Glutamatergic neuron (in vitro differentiated cells): ENCODE measurements at regions not wholly inside any gene's neighbourhood (a gene's known extent, or its start where the extent isn't known, plus 50 kb on each side); places are given as distances from the start of the nearest gene placed in this dataset.

Source experiments
- DNase-seq: peaks from one replicate; pipeline ENCODE4 v3.0.0; 2022
- H3K27ac Mint-ChIP-seq: one replicate; pipeline ENCODE4 v1.8.0; 2020; ENCODE audit warnings: mild to moderate bottlenecking, mixed read lengths, inconsistent platforms; ENCODE audit not compliant: unreplicated experiment
- H3K27me3 Mint-ChIP-seq: one replicate; pipeline ENCODE4 v1.8.0; 2020; ENCODE audit warnings: mild to moderate bottlenecking, moderate library complexity, mixed read lengths, inconsistent platforms; ENCODE audit not compliant: unreplicated experiment
- H3K36me3 Mint-ChIP-seq: one replicate; pipeline ENCODE4 v1.8.0; 2020; ENCODE audit warnings: mild to moderate bottlenecking, mixed read lengths, inconsistent platforms; ENCODE audit not compliant: unreplicated experiment
- H3K4me1 Mint-ChIP-seq: one replicate; pipeline ENCODE4 v1.8.0; 2020; ENCODE audit warnings: mild to moderate bottlenecking, low read depth, mixed read lengths, inconsistent platforms; ENCODE audit not compliant: unreplicated experiment
- H3K4me3 Mint-ChIP-seq: one replicate; pipeline ENCODE4 v1.8.0; 2020; ENCODE audit warnings: mild to moderate bottlenecking, mixed read lengths, inconsistent platforms; ENCODE audit not compliant: unreplicated experiment
- H3K9me3 Mint-ChIP-seq: one replicate; pipeline ENCODE4 v1.8.0; 2020; ENCODE audit warnings: mild to moderate bottlenecking, moderate library complexity, mixed read lengths, inconsistent platforms; ENCODE audit not compliant: unreplicated experiment
- TF ChIP-seq, protein P1 (sequence below): fragments of 200-600 bp; sonication (generic); IDR thresholded peaks from one replicate; pipeline ENCODE4 v1.5.0; 2021; ENCODE audit not compliant: partially characterized antibody, unreplicated experiment

DNA sequence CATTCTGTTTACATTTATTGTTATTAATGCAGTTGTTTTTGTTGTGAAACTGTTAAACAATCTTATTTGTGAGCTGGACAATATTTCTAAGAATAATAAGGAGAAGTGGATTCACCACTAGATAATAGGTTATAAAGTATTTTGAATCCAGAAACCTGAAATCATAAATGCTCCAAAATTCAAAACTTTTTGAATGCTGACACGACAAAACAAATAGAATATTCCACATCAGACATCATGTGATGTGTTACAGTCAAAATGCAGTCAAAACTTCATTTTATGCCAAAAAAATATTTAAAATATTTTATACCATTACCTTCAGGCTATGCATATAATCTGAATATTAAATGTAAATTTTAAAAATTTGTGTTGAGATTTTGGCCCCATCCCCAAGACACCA lies 1321.4 kb downstream of the SLITRK1 start:
- no peak for DNase-seq
- Mint-ChIP-seq H3K36me3 (no peaks in the 10 kb centered on the region), H3K4me3 (no peak overlapping the region), H3K27ac (no peak overlapping the region), H3K27me3 (peaks cover under 1% of the 10 kb centered on the region), H3K4me1 (no peaks in the 10 kb centered on the region), H3K9me3 (no peaks in the 10 kb centered on the region)
- TF ChIP-seq, protein P1, sequence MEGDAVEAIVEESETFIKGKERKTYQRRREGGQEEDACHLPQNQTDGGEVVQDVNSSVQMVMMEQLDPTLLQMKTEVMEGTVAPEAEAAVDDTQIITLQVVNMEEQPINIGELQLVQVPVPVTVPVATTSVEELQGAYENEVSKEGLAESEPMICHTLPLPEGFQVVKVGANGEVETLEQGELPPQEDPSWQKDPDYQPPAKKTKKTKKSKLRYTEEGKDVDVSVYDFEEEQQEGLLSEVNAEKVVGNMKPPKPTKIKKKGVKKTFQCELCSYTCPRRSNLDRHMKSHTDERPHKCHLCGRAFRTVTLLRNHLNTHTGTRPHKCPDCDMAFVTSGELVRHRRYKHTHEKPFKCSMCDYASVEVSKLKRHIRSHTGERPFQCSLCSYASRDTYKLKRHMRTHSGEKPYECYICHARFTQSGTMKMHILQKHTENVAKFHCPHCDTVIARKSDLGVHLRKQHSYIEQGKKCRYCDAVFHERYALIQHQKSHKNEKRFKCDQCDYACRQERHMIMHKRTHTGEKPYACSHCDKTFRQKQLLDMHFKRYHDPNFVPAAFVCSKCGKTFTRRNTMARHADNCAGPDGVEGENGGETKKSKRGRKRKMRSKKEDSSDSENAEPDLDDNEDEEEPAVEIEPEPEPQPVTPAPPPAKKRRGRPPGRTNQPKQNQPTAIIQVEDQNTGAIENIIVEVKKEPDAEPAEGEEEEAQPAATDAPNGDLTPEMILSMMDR: no peak

DNA sequence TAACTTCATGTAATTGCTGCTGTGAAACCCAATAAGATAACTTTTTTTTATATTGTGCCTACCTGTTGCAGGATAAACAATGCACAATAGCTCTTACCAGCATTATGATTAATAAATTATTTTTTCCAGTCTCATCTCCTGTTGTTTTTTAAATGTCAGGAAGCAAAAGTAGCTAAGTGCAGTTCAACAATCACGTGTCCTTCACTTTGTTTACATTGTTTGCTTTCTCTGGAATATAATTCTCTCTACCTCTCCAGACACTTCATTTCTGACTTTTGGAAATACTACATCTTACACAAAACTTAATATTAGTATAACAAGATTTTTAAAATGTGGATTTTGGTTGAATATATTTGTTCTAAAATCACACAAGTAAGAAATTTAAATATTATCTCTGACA lies 1359.4 kb downstream of the SLITRK1 start:
- TF ChIP-seq, protein P1: no peak
- no peaks in the 10 kb centered on the region for H3K4me1 Mint-ChIP-seq
- DNase-seq: no peak
- no peaks in the 10 kb centered on the region for H3K9me3 Mint-ChIP-seq
- H3K27me3 Mint-ChIP-seq: no peaks in the 10 kb centered on the region
- no peak overlapping the region for H3K27ac Mint-ChIP-seq
- H3K4me3 Mint-ChIP-seq: no peak overlapping the region
- H3K36me3 Mint-ChIP-seq: no peaks in the 10 kb centered on the region

DNA sequence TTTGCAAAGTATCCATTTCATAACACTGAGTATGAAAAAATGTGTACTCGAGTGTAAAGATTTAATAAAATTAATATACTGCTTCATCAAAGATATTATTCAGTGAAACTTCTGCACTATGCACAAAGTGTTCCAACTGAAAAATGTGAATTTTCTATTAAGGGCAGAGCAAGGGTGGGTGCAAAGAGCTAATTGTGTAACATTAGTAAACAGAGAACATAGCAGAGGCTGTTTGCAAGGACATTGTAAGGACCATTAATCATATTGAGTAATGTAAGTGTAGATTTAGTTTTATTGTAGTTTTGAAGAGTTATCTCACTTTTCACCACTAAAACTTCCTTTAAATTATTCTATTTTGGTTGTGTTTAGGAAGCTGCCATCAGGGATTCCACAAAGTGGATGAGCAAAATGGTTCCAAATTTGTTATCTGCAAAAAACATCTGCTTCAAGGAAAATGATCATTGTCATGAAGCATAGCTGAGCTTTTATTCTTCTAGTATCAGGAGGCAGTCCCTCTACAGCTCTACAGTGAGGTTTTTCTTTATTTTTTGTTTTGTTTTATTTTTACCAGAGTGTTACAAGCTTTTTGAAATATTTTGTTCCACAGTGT lies 1375.4 kb downstream of the SLITRK1 start:
- TF ChIP-seq, protein P1: no peak
- no peak overlapping the region for H3K4me3 Mint-ChIP-seq
- no peaks in the 10 kb centered on the region for H3K27me3 Mint-ChIP-seq
- H3K36me3 Mint-ChIP-seq: no peaks in the 10 kb centered on the region
- H3K4me1 Mint-ChIP-seq: no peaks in the 10 kb centered on the region
- no peak for DNase-seq
- H3K27ac Mint-ChIP-seq: no peak overlapping the region
- H3K9me3 Mint-ChIP-seq: no peaks in the 10 kb centered on the region

DNA sequence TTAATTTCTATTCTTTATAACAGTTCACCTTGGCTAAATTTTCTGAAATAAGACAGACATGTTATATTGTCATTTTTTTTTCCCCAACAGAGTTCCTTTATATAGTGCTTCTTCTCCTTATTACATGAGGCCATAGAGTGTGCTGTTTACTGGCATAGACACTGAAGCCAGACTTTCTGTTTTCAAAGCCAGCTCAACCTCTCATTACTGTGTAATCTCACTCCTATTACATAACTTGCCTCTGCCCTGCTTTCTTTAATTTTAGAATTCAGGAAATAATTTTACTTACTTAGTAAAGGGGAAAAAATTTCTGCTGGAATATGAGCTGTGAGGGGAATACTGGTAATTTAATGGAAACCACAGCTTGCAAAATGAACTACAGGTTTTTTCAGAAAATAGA lies 1380.4 kb downstream of the SLITRK1 start:
- no peaks in the 10 kb centered on the region for H3K9me3 Mint-ChIP-seq
- DNase-seq: no peak
- H3K27me3 Mint-ChIP-seq: no peaks in the 10 kb centered on the region
- TF ChIP-seq, protein P1: no peak
- no peaks in the 10 kb centered on the region for H3K4me1 Mint-ChIP-seq
- H3K27ac Mint-ChIP-seq: no peak overlapping the region
- H3K4me3 Mint-ChIP-seq: no peak overlapping the region
- H3K36me3 Mint-ChIP-seq: no peaks in the 10 kb centered on the region

DNA sequence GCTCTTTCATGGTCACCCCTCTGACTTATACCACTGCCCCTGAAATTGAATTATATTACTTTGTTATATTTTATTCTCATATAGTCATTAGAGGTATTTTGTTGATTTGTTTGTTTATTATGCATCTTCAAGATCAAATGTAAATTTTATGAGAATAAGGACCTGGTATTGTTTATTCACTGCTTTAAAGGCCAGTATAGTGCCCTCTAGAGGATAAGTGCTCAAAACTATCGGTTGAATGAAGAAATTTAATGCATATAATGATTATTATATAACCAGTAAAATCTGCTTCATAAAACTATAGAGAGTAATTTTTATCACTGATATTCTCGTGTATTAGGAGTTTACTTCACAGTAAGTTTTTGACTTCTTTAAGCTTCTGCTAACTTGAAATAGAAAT lies 1401.9 kb downstream of the SLITRK1 start:
- TF ChIP-seq, protein P1: peak; percentile 53
- Mint-ChIP-seq H3K27me3 (no peaks in the 10 kb centered on the region), H3K4me1 (no peaks in the 10 kb centered on the region), H3K9me3 (no peaks in the 10 kb centered on the region), H3K4me3 (no peak overlapping the region), H3K36me3 (no peaks in the 10 kb centered on the region), H3K27ac (no peak overlapping the region)
- DNase-seq: no peak
